ENCODE measurements at regions not wholly inside any gene's neighbourhood (a gene's known extent, or its start where the extent isn't known, plus 50 kb on each side); places are given as distances from the start of the nearest gene placed in this dataset.
"Not testable (repeated sequence)": the region's sequence is repeated elsewhere in the genome, so short reads cannot be mapped to it uniquely, and the experiment has no call there.

GRCh38 chr7:142522735-142523134, 226.5 kb upstream of the PRSS1 start:
- DNase-seq (ENCODE audit: low read depth), result no peak

GRCh38 chr7:142520885-142521284, 228.4 kb upstream of the PRSS1 start:
- H3K4me3 ChIP-seq (ENCODE audit: low read depth, low read length), result not testable (repeated sequence)
- peak; percentile 14 for DNase-seq (ENCODE audit: low read depth)
- peak; percentile 28 for TF ChIP-seq CTCF (IDR thresholded peaks at IDR 0.05; ENCODE audit: insufficient read depth, low read depth, low read length, missing control alignments)

More at GRCh38 chr7:142522735-142523134, 226.5 kb upstream of the PRSS1 start:
- no peak for TF ChIP-seq CTCF (IDR thresholded peaks at IDR 0.05; ENCODE audit: insufficient read depth, low read depth, low read length, missing control alignments)
- no peak overlapping the region for H3K4me3 ChIP-seq (ENCODE audit: low read depth, low read length)

GRCh38 chr7:142520455-142520854, 228.8 kb upstream of the PRSS1 start:
- not testable (repeated sequence) for H3K4me3 ChIP-seq (ENCODE audit: low read depth, low read length)
- DNase-seq (ENCODE audit: low read depth), result peak; percentile 13

- no peak for TF ChIP-seq CTCF (IDR thresholded peaks at IDR 0.05; ENCODE audit: insufficient read depth, low read depth, low read length, missing control alignments)
- DNase-seq (ENCODE audit: low read depth), result no peak
- no peak overlapping the region for H3K4me3 ChIP-seq (ENCODE audit: low read depth, low read length)
Observed at GRCh38 chr7:142519079-142520078, 229.9 kb upstream of the PRSS1 start.

- DNase-seq (ENCODE audit: low read depth), result peak; percentile 67
- TF ChIP-seq CTCF (IDR thresholded peaks at IDR 0.05; ENCODE audit: insufficient read depth, low read depth, low read length, missing control alignments), result peak; percentile 71
- no peak overlapping the region for H3K4me3 ChIP-seq (ENCODE audit: low read depth, low read length)
Observed at GRCh38 chr7:142516038-142516501, 233.2 kb upstream of the PRSS1 start.

GRCh38 chr7:142514716-142515115, 234.6 kb upstream of the PRSS1 start:
- H3K4me3 ChIP-seq (ENCODE audit: low read depth, low read length); DNase-seq (ENCODE audit: low read depth): not testable (repeated sequence)

- H3K4me3 ChIP-seq (ENCODE audit: low read depth, low read length), result no peak overlapping the region
- no peak for DNase-seq (ENCODE audit: low read depth)
- no peak for TF ChIP-seq CTCF (IDR thresholded peaks at IDR 0.05; ENCODE audit: insufficient read depth, low read depth, low read length, missing control alignments)
Observed at GRCh38 chr7:142513178-142513955, 235.9 kb upstream of the PRSS1 start.

All from GM12865 (cell line).